Osteocyte (in vitro differentiated cells): ENCODE measurements at regions not wholly inside any gene's neighbourhood (a gene's known extent, or its start where the extent isn't known, plus 50 kb on each side); places are given as distances from the start of the nearest gene placed in this dataset.

Experiments
- DNase-seq: peaks from one replicate; pipeline ENCODE4 v3.0.0; 2021; ENCODE audit warnings: mixed read lengths; ENCODE audit not compliant: unreplicated experiment; ENCODE audit errors: extremely low spot score
- H3K27ac Mint-ChIP-seq: one replicate; pipeline ENCODE4 v1.8.0; 2021; ENCODE audit warnings: mild to moderate bottlenecking, mixed read lengths; ENCODE audit not compliant: unreplicated experiment
- H3K27me3 Mint-ChIP-seq: one replicate; pipeline ENCODE4 v1.8.0; 2021; ENCODE audit warnings: mixed read lengths; ENCODE audit not compliant: unreplicated experiment
- H3K36me3 Mint-ChIP-seq: one replicate; pipeline ENCODE4 v1.8.0; 2021; ENCODE audit warnings: mixed read lengths; ENCODE audit not compliant: unreplicated experiment
- H3K4me1 Mint-ChIP-seq: one replicate; pipeline ENCODE4 v1.8.0; 2021; ENCODE audit warnings: mixed read lengths; ENCODE audit not compliant: unreplicated experiment
- H3K4me3 Mint-ChIP-seq: one replicate; pipeline ENCODE4 v1.8.0; 2021; ENCODE audit warnings: mild to moderate bottlenecking, moderate library complexity, mixed read lengths; ENCODE audit not compliant: unreplicated experiment
- H3K9me3 Mint-ChIP-seq: one replicate; pipeline ENCODE4 v1.8.0; 2021; ENCODE audit warnings: mixed read lengths; ENCODE audit not compliant: unreplicated experiment
- CTCF ChIP-seq: fragments of 200-600 bp; sonication (generic); IDR thresholded peaks from 2 replicates; pipeline ENCODE4 v1.5.0; 2021; ENCODE audit warnings: antibody characterized with exemption, mild to moderate bottlenecking, moderate library complexity

GRCh38 chr6:54014440-54014839 is 96.8 kb upstream of the MLIP start:
- H3K27me3 Mint-ChIP-seq: no peaks in the 10 kb centered on the region
- no peak overlapping the region for H3K4me3 Mint-ChIP-seq
- H3K9me3 Mint-ChIP-seq: peaks cover 8% of the 10 kb centered on the region
- DNase-seq: no peak
- H3K36me3 Mint-ChIP-seq: no peaks in the 10 kb centered on the region
- TF ChIP-seq CTCF: no peak
- H3K4me1 Mint-ChIP-seq: peaks cover 21% of the 10 kb centered on the region
- H3K27ac Mint-ChIP-seq: no peak overlapping the region

GRCh38 chr6:54017877-54018276 is 93.4 kb upstream of the MLIP start:
- DNase-seq: no peak
- Mint-ChIP-seq H3K27ac (no peak overlapping the region), H3K9me3 (peaks cover 8% of the 10 kb centered on the region), H3K4me3 (no peak overlapping the region), H3K36me3 (no peaks in the 10 kb centered on the region), H3K4me1 (no peaks in the 10 kb centered on the region), H3K27me3 (no peaks in the 10 kb centered on the region)
- no peak for TF ChIP-seq CTCF

GRCh38 chr6:54018722-54019121 is 92.5 kb upstream of the MLIP start:
- Mint-ChIP-seq H3K27me3 (no peaks in the 10 kb centered on the region), H3K4me1 (no peaks in the 10 kb centered on the region), H3K9me3 (peaks cover 4% of the 10 kb centered on the region), H3K4me3 (no peak overlapping the region), H3K27ac (no peak overlapping the region), H3K36me3 (no peaks in the 10 kb centered on the region)
- DNase-seq: no peak
- TF ChIP-seq CTCF: no peak

GRCh38 chr6:54019860-54020259 is 91.4 kb upstream of the MLIP start:
- H3K9me3 Mint-ChIP-seq: no peaks in the 10 kb centered on the region
- DNase-seq: no peak
- H3K36me3 Mint-ChIP-seq: no peaks in the 10 kb centered on the region
- no peak for TF ChIP-seq CTCF
- H3K4me3 Mint-ChIP-seq: no peak overlapping the region
- H3K4me1 Mint-ChIP-seq: no peaks in the 10 kb centered on the region
- no peak overlapping the region for H3K27ac Mint-ChIP-seq
- H3K27me3 Mint-ChIP-seq: no peaks in the 10 kb centered on the region

GRCh38 chr6:54020334-54020733 is 90.9 kb upstream of the MLIP start:
- TF ChIP-seq CTCF: no peak
- Mint-ChIP-seq H3K27ac (no peak overlapping the region), H3K4me1 (no peaks in the 10 kb centered on the region), H3K4me3 (no peak overlapping the region), H3K27me3 (no peaks in the 10 kb centered on the region), H3K36me3 (no peaks in the 10 kb centered on the region), H3K9me3 (no peaks in the 10 kb centered on the region)
- no peak for DNase-seq
